ENCODE measurements at regions not wholly inside any gene's neighbourhood (a gene's known extent, or its start where the extent isn't known, plus 50 kb on each side); places are given as distances from the start of the nearest gene placed in this dataset.
A peak's percentile ranks its signal among the peaks of the same experiment; 100 is the strongest.
"Not testable (repeated sequence)": the region's sequence is repeated elsewhere in the genome, so short reads cannot be mapped to it uniquely, and the experiment has no call there.

GRCh38 chr2:186093174-186093573 lies 354.6 kb downstream of the FSIP2 start:
- DNase-seq (ENCODE audit: low read depth) = no peak

GRCh38 chr2:186098821-186099220 lies 360.2 kb downstream of the FSIP2 start:
- DNase-seq (ENCODE audit: low read depth) = no peak

DNA sequence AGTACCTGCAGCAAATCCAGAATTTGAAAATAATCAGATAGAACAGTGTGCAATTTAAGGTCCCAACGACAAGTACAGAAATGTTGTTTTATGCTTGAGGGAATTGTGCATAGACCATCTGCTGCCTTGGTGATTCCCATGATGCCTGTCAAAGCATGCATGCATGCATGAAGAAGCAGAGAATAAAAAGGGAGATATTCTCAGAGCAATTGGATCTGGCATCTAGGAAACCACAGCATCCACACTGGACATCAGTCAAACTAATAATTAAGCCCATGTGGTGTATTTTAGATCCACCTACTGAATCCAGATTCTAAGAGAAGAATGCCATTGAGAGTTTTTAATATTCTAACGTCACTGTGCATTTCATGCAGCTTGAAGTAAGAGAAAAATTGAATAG lies 361.2 kb downstream of the FSIP2 start:
- no peak for DNase-seq (ENCODE audit: low read depth)

DNA sequence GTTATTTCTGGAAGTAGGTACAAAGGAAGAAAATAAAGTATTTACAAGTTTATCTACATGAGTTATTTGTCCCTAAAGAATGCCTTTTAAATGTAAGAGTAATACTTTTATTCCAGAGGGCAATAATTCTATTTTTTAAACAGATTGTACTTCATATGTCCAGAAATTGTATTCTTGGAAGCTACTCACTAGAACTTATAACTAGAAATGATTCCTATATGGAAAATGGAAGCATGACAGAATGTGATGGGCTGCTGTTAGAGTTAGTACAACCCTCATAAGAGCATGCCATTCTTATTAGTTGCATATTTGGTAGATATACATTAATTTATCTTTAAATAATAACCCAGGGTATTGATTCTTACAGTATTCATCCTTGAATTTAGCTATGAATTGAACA lies 362.0 kb downstream of the FSIP2 start:
- no peak for DNase-seq (ENCODE audit: low read depth)

DNA sequence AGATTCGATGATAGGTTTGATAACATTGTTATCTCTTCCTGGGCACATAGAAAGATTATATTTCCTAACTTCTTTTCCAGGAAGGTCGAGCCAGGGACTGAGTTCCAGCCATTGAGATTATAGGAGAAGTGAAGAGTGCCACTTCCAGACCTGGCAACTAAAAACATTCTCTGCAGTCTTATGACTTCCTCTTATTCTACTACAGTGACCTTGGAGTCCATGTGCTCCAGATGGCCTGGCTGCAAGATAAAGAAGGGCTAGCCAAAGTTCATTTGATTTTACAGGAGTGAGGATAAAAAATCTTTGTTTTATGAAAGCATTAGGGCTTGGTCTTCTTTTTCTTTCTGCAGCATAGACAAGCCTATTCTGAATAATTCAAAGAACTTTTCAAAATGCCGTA lies 363.0 kb downstream of the FSIP2 start:
- DNase-seq (ENCODE audit: low read depth) = no peak

GRCh38 chr2:186103276-186103675 lies 364.7 kb downstream of the FSIP2 start:
- DNase-seq (ENCODE audit: low read depth) = no peak

DNA sequence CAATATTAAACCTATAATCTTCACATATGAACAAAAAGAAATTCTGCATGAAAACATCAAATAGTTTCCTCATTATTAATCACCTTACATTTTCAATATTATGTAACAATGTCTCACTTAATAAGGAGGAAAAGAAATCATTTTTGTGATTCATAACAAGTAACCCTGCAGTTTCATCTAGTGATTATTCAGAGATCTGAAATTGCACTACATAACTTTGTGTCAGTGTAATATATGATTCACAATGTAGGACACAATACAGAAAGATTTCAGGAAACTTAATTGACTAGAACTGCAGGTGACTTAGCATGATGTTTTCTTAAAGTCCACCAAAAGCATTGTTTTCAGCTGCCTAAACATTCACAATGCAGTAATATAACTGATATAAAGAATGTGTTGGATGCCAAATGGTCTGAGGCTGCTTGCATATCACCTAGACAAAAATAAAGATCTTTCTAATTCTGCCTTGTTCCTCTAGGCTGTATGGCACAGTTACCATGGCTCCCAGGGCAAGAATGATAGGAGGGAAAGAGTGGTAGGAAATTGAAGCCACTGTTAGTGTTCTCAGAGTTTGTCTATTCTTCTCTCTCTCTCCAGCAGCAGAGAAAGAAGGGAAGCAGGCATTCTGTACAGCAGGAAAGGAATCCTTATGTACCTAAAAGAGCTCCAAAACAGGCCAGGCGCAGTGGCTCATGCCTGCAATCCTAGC lies 366.6 kb downstream of the FSIP2 start:
- DNase-seq (ENCODE audit: low read depth) = no peak

DNA sequence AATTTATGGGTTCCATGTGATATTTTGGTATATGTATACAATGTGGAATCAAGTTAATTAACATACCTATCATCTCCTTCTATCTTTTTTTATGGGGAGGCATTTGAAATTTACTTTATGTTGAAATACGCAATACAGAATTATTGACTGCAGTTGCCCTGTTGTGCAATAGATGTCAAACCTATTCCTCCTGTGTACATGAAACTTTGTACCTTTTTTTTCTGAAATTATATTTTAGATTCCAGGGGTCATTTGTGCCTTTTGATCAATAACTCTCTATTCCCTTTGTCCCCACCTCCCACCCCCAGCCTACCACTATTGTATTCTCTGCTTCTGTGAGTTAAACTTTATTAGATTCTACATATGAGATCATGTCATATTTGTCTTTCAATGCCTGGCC lies 369.9 kb downstream of the FSIP2 start:
- no peak for DNase-seq (ENCODE audit: low read depth)

- DNase-seq (ENCODE audit: low read depth) = no peak
These were observed 372.8 kb upstream of the ZC3H15 start for GRCh38 chr2:186113284-186113683.

DNA sequence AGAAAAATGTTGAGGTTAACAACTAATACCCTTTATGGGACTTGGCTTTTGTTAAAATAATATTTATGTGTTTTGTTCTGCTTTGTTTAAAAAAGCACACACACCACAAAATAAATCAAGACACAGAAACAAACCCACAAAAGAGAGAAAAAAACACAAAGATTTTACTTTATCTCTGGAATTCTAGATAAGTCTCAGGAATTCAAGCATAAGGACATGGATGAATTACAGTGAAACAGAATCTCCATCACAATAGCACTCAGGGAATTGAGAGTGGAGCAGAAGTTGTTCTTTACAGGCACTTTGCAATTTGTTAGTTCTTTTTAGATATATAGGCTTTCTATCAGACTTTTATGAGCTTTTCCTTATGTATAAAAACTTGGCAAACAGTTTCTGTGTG lies 360.9 kb upstream of the ZC3H15 start:
- DNase-seq (ENCODE audit: low read depth) = no peak

- DNase-seq (ENCODE audit: low read depth) = no peak
These were observed 360.4 kb upstream of the ZC3H15 start for GRCh38 chr2:186125625-186126024.

DNA sequence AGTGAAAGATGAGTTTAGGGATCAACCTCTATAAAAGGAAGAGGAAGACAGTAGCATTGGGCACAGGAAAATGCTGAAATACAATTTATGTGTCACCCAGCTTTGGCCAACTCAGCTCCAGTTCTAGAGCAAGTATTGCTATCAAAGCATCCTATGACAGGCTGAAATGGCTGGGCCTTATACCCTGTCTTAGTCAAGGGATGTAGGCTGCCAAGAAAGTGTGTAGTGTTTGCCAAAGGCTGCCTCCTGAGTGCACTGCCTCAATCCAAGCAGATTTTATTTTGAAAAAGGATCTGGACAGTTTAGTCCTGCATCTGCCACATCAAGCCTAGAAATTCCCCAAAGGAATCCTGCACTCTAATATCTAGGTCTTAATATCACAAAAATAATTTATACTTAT lies 359.9 kb upstream of the ZC3H15 start:
- no peak for DNase-seq (ENCODE audit: low read depth)

GRCh38 chr2:186129767-186130581 lies 356.1 kb upstream of the ZC3H15 start:
- no peak for DNase-seq (ENCODE audit: low read depth)

- no peak for DNase-seq (ENCODE audit: low read depth)
These were observed 355.1 kb upstream of the ZC3H15 start for GRCh38 chr2:186130748-186131641.

DNA sequence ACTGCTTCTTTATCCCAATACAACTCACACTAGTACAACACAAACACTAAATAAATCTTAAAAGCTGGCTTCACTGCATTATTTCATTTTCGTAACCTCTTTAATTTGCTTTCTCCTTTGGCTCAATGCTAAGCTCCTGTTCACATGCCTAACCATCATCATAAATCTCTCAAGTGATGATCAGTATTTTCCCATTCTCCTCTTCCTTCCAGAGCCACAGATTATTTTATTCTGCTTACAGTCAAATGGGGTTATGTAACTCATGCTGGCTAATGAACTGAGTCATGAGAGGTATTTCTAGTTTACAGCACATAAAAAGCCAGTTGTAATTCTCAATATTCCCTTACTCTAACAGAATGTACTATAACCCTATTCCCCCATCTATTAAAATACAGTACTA lies 350.4 kb upstream of the ZC3H15 start:
- peak; percentile 11 for DNase-seq (ENCODE audit: low read depth)

- DNase-seq (ENCODE audit: low read depth) = no peak
These were observed 349.2 kb upstream of the ZC3H15 start for GRCh38 chr2:186136860-186137259.

GRCh38 chr2:186138845-186139244 lies 347.2 kb upstream of the ZC3H15 start:
- DNase-seq (ENCODE audit: low read depth) = no peak

DNA sequence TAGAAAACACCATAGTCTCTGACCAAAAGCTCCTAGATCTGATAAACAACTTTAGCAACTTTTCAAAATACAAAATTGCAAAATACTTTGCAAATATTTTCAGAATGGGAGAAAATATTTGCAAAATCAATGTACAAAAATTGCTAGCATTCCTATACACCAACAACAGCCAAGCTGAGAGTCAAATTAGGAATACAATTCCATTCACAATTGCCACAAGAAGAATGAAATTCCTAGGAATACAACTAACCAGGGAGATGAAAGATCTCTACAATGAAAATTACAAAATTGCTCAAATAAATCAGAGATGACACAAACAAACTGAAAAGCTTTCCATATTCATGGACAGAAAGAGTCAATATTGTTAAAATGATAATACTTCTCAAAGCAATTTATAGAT lies 327.0 kb upstream of the ZC3H15 start:
- DNase-seq (ENCODE audit: low read depth) = no peak

GRCh38 chr2:186164325-186164724 lies 321.7 kb upstream of the ZC3H15 start:
- no peak for DNase-seq (ENCODE audit: low read depth)

- DNase-seq (ENCODE audit: low read depth) = no peak
These were observed 315.4 kb upstream of the ZC3H15 start for GRCh38 chr2:186170693-186171092.

GRCh38 chr2:186181625-186182024 lies 304.4 kb upstream of the ZC3H15 start:
- DNase-seq (ENCODE audit: low read depth) = no peak

- DNase-seq (ENCODE audit: low read depth) = not testable (repeated sequence)
These were observed 303.7 kb upstream of the ZC3H15 start for GRCh38 chr2:186182366-186182765.

- no peak for DNase-seq (ENCODE audit: low read depth)
These were observed 302.7 kb upstream of the ZC3H15 start for GRCh38 chr2:186183406-186183805.

All from GM04504 (cell line).